OCI-LY1 (cell line): ENCODE measurements at regions not wholly inside any gene's neighbourhood (a gene's known extent, or its start where the extent isn't known, plus 50 kb on each side); places are given as distances from the start of the nearest gene placed in this dataset.

Experiments
- EZH2 ChIP-seq: fragments of 200-600 bp; sonication (generic), shearing (Covaris generic); IDR thresholded peaks from 2 replicates; pipeline ENCODE4 v1.8.0; 2017; ENCODE audit warnings: borderline replicate concordance, mixed run types, mild to moderate bottlenecking, antibody characterized with exemption, low read length, moderate library complexity, mixed read lengths
- TF ChIP-seq, protein P1 (sequence below): fragments of 200-600 bp; sonication (generic), shearing (Covaris generic); IDR thresholded peaks from 2 replicates; pipeline ENCODE4 v1.5.1; 2017; ENCODE audit warnings: mild to moderate bottlenecking, antibody characterized with exemption, low read length, moderate library complexity, mixed read lengths

DNA sequence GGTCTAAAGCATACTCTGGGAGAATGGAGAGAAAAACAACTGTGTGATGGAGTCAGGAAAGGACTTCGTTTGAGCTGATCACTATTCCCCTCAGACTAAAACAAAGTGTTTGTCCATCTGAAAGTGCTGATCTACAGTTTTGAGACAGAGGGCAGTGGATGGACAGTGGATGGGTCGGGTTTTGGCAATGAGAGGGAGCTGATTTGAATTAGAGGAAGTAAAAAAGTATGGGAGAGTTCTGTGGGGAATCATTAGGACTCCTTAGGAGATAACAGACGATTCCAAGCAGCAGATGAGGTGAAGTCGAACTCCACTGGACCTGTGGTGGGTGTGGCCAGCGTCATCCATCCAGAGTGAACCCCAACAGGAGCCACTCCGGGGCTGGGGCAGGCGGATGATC lies 62.3 kb downstream of the PTGS2 start:
- TF ChIP-seq, protein P1, sequence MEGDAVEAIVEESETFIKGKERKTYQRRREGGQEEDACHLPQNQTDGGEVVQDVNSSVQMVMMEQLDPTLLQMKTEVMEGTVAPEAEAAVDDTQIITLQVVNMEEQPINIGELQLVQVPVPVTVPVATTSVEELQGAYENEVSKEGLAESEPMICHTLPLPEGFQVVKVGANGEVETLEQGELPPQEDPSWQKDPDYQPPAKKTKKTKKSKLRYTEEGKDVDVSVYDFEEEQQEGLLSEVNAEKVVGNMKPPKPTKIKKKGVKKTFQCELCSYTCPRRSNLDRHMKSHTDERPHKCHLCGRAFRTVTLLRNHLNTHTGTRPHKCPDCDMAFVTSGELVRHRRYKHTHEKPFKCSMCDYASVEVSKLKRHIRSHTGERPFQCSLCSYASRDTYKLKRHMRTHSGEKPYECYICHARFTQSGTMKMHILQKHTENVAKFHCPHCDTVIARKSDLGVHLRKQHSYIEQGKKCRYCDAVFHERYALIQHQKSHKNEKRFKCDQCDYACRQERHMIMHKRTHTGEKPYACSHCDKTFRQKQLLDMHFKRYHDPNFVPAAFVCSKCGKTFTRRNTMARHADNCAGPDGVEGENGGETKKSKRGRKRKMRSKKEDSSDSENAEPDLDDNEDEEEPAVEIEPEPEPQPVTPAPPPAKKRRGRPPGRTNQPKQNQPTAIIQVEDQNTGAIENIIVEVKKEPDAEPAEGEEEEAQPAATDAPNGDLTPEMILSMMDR: no peak
- TF ChIP-seq EZH2: no peak
